8988T (cell line): ENCODE measurements at regions not wholly inside any gene's neighbourhood (a gene's known extent, or its start where the extent isn't known, plus 50 kb on each side); places are given as distances from the start of the nearest gene placed in this dataset.
"Not testable (repeated sequence)": the region's sequence is repeated elsewhere in the genome, so short reads cannot be mapped to it uniquely, and the experiment has no call there.

ENCODE experiments used
- DNase-seq: peaks from one replicate; pipeline ENCODE4 v3.0.0; 2011

DNA sequence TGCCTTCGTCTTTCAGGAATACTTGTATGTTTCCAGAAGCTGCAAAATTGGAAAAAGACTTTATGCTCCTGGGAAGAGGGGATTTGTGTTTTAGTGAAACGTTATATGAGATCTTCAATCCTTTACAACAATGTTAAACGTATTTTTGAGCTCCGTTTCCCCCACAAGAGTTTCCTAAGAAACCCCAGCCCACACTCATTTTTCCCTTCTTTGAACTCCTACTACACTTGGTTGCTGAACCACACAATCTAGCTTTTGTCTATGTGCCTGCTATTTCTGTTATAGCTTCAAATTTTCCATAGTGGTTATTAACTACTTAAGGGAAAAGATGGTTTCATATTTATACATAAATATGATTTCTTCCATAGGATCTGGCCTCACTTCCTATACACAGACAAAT lies 238.6 kb upstream of the ACTBL2 start:
- DNase-seq, result no peak

DNA sequence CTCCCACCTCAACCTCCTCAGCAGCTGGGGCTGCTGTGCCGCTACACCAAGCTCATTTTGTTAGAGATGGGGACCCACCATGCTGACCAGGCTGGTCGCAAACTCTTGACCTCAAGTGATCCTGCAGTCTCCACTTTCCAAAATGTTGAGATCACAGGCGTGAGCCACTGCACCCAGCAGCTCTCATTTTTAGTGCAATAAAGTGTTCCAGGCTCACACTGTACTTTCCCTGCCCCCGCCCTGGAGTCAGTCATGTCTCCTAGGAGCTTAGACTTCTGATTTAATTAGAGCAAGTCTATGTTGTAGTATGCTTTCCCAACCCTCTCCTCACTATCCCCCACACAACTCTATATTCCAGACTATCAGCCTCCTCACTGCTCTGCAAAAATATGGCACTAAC lies 238.0 kb upstream of the ACTBL2 start:
- no peak for DNase-seq

DNA sequence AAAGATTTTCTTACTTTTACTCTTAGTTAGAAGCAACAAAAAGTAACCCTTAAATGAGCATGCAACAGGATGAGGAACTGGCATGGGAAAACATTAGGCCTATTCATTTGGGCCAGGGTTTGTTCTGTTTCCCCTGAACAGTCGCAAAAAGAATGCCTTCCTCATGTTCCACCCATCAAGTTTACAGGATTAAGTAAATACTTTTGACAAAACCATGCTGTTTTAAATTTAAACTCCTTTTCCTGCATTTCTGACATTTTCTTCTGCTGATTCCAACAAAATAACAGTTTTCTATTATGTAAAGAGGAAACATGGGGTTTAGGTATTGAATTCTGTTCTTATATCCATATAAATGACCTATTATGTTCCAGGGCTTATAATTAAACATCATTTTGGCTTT lies 236.6 kb upstream of the ACTBL2 start:
- no peak for DNase-seq

DNA sequence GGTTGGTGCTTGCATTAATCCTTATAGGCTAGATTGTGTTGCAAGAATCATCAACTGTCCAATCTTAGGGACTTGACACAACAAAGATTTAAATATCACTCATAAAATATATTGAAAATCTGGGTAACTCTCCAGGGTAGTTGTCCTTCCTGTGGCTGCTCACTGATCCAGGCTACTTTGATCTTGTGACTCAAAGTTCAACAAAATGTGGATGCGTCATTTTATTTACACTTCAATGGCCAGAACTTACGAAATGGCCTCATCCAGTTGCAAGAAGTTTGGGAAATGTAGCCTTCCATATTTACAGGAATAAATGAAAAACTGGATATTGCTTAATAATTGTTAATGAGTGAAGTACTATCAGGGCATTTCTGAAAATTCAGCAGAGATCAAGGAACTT lies 235.5 kb upstream of the ACTBL2 start:
- no peak for DNase-seq

DNA sequence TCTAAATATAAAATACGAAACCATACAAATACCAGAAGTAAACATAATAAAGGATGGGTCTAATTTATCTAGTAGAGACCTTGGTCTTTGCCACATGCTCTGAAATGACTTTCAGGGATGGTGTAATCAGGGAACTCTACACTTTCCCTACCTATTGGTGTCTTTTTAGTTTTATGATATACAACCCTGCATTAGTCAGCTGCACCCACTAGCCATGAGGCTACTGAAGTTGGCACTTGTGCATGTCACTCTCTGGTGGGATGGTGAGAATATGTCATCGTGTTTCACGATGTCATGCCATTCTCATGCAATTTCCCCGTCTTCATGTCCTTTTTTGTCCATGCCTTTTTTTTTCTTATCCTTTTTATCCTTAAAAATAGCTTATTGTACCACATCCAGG lies 234.9 kb upstream of the ACTBL2 start:
- DNase-seq, result no peak

DNA sequence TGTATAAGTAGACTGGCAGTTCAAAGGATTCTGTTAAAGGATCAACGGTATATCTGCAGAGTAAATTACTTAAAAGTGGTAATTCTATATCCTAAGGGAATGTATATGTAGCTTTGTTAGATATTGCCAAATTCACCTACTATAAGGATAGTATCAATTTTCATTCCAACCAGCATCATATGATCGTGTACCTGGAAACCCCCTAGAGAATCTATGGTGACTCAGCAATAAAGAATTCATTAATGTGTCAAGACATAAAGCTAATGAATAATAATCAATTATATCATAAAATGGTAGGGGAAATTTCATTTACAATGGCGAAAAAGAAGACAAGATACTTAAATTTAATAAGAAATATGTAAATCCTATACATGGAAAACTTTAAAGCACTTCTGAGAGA lies 234.1 kb upstream of the ACTBL2 start:
- DNase-seq, result no peak

DNA sequence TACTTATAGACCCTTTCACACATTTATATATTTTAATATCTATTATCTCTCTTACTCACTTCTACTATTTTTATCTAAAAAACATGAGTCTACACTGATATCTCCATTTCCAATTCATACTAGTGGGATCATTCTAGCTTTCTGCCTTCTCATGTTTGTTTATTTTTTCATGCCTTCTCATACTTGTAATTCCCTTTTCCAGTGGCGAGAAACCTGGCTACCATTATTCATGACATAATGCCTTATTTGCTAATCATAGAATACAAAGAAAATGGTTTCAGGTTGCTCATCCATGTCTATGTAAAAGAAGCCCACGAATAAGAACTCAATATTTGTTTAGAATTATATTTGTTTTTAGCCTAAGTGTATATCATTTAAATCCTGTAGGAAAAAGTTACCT lies 232.7 kb upstream of the ACTBL2 start:
- DNase-seq, result no peak

DNA sequence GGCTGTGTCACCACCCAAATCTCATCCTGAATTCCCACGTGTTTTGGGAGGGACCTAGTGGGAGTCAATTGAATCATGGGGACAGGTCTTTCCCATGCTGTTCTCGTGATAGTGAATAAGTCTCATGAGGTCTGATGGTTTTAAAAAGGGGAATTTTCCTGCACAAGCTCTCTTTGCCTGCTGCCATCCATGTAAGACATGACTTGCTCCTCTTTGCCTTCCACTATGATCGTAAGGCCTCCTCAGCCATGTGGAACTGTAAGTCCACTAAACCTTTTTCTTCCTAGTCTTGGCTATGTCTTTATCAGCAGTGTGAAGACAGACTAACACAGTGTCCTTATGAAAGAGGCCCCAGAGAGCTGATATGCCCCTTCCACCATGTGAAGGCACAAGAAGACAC lies 230.9 kb upstream of the ACTBL2 start:
- not testable (repeated sequence) for DNase-seq

DNA sequence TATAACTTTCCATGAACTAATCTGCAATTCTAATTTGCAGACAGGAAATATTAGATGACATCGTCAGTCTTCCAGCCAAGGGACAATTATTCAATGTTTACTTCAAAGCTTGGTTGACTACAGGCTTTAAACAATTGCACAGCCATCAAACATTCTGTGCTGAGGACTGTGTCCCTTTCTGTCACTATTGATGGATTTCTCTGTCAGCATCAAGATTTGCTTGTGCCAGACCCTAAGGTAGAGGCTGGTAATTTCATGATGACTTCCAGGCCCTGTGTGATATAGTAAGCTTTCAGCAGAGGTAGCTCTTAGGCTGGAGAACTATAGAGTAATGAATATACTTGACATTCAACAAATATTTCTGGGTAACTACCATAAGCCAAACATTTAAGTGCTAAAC lies 229.3 kb upstream of the ACTBL2 start:
- no peak for DNase-seq

DNA sequence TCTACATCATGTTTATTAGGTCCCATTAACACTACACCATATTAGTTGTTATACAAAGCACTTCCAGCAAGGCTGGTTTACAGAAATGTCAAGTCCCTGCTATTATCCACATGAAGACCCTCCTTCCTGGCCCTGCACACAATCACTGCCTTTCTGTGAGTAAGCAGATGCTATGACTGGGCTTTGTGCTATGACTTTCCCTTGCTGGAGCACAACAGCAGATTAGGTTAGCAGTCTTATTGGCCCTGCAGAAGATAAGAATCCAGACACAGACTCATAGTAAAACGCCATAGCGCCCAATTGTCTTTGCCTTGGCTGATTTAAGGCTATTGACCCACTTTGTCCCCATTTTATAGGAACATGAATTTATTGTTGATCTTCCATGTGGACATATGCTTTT lies 228.9 kb upstream of the ACTBL2 start:
- no peak for DNase-seq

DNA sequence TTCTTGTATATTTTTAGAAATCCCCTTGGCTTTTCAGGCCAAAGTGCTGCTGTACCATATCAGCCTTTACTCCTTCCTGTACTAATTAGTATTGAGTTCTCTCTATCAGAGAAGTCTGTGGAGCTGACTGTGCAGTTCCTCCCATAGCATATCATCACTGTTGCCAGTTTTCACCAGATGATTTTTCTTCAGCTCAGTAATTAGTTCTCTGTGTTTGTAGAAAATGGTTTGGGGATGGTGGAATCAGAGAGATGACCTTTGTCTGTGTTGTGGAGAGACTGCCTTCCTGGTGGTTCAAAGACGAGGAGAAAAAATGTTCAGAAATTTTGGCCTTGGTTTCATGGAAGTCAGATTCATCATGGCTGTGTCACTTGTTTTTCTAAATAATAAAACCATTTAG lies 227.5 kb upstream of the ACTBL2 start:
- DNase-seq, result no peak

DNA sequence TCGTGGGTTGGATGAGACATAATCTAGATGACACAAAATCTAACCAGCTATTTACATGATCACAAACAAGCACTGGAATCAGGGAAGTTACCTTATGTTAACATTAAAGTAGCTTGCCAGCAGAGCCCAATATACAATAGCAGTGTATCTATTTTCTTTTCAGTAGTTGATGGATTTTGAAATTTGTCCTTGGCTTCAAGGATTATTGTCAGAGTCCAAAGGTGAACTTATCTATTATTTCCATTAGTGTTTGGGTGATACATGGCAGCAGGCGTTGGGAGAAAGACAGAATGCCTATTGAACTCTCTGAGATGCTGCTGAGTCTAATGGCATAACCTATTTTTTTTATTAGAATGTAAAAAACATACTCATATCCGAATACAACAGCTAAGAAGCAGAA lies 223.2 kb upstream of the ACTBL2 start:
- DNase-seq, result no peak

DNA sequence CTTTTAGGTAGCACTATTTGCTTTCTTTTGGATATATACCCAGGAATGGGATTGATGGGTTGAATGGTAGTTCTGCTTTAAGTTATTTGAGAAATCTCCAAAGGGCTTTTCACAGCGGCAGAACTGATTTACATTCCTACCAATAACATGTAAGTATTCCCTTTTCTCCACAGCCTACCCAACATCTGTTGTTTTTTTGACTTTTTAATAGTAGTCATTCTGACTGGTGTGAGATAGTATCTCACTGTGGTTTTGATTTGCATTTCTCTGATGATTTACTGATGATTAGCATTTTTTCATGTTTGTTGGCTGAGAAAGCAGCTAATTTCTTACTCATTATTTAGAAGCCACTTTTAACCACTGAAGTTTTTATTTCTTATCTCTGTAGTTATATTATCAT lies 221.1 kb upstream of the ACTBL2 start:
- no peak for DNase-seq

DNA sequence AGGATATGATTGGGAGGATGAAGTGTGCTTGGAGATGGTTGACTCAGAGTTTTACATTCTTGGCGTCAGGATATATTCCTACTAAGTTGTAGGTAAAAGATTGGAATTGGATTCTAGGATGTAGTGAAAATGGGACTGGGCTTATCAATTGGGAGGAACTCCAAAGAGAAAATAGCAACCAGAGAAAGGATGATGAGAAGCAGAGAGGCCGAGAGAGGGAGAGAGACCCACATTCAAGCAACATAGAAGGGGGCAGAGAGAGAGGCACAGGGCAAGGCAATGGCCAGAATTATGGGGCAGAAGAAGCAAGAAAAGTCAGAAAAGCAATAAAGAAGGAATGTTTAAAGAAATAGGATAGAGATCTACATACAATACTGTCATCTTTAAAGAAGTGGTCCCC lies 217.9 kb upstream of the ACTBL2 start:
- no peak for DNase-seq

DNA sequence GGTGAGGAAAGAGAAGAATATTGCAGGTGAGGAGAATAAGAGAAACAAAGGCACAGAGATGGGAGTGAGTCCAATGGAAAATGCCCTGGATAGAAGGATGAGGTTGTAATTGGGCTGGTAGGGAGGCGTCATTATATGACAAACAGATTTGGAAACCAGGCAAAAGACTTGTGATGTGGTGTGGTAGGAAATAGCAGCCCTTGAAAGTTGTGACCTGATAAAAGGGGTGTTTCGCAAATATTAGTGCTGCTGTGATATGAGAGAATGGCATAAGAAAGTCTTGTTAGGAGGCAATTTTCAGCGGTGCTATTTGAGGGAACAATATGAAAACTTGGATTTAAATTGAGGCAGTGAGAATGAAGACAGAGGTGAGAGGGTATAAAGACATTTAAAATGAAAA lies 217.5 kb upstream of the ACTBL2 start:
- no peak for DNase-seq

DNA sequence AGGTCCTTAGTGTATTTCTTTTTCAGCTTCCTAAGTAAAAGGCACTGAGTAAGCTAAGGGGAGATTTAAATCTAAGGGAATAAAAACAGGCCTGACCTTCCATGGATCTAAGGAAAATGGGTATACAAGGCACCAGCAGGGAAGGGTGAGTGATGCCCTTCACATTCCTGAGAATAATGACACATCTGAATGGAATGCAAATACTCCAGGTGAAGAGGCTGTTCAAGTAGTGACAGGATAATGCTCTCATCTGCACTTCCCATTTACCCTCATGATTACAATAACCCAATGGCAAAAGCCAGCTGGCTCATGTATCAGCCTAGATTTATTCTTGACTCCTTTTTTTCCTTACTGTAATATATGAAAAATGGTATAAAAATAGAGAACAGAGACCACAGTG lies 216.2 kb upstream of the ACTBL2 start:
- DNase-seq, result no peak

DNA sequence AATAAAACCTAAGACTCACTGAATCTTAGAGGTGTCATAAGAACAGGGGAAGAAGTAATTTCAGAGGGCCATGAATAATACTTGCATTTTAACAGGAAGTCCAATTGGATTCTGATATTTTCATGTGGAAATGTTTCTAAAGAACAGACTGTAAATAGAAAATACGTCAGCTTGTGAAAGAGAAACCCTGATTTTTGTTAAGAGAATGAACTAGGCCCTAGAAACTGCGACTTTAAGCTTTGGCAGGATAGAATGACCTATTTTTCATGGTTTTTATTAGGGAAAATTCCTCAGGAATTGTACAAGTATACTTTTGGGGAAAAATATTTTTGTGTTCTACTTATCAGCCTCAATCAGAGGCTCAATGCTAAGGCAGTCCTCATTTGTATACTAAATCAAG lies 215.5 kb upstream of the ACTBL2 start:
- no peak for DNase-seq

DNA sequence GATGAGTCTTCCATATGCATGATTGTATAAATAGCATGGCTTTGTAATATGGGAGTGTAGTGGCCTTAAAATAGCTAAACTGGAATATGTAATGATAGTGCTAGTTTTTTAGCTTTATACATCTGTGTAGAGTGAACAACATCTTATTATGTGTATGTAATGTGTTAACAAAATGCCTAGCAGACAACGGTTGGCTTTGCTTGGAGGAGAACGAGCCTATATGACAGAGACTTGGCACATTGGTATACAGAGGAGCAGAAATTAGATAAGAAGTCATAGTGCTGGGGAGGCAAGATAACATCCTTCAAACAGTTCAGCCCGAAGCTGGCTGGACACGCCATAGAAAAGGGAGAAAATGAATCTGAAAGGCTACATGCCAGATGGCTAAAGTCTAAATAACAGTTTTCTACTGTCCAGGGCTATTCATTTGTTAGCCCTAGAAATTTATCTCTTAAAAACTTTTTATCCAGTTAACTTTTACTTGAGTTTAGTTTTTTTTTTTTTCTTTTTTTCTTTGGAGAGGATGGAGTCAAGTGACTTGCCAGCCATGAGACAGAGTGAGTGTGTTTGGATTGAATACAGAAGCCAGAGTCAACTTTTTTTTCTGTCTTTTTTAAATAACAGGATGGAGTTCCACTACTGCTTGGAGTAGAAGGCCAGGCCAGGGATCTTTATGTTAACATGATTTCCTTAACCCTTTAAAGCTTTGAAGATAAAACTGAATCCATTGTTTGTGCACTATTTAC lies 214.4 kb upstream of the ACTBL2 start:
- DNase-seq, result no peak

DNA sequence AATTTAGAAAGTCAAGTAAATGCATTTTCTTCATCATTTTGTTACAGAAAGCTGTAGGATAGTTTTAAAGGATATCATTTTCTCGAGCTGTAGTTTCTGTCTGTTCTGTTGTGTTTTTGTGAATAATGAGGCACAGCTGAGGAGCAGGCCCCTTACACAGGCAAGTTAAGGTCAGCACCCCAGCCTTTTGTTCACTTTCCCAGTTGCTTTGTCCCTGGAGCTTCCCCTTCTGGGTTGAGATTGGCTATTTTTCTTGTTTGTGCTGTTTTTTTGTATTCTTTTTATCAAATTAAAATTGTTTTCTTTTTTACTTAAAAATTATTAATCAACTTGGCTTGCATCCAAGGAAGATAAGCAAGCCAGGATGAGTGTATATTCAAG lies 213.8 kb upstream of the ACTBL2 start:
- no peak for DNase-seq

DNA sequence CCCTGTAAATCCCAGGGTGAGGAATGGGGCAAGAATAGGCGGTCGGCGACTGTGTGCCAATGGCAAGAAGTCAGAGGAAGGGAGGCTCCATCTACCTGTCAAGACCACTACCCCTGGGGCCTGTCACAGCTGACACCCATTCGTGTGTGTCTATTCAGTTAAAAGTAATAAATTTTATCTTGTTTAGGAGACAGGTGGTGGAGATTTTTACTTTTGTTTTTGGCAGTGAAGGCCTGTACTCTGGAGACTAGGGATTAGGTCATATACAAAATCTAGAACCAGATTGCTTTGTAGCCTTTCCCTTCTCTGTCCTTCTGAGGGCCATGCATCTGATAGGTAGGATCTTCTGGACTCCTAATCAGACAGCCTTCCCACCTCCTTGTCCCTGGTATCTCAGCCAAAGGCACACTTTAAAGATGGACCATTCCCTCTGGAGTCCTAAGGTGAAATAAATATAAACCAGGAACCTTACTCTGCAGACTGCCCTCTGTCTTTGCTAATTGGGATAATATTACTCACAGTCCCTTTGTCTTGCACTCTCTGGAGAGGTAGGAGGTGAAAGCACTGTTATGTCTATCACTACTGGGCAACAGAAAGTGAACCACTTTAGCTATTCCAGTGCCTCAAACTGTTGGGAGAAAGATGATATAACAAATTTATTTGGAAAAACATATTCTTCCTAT lies 213.2 kb upstream of the ACTBL2 start:
- no peak for DNase-seq

DNA sequence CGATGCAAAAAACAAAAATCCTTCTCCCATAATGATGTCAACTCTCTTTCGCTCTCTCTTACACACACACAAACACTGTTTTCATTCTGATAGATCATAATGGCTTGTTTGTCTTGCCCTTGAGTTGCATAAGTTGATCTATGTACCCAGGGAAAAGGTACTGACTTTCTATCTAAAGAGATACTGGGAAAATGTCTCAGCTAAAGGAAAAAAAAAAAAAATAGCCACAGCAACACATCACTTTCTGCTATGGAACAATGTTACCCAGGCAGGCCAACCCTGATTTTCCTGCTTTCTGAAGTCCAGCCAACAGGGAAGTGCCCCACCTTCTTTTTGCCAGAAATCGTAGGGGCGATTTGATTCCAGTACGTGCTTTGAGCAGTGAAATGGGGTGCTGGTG lies 212.6 kb upstream of the ACTBL2 start:
- DNase-seq, result no peak

DNA sequence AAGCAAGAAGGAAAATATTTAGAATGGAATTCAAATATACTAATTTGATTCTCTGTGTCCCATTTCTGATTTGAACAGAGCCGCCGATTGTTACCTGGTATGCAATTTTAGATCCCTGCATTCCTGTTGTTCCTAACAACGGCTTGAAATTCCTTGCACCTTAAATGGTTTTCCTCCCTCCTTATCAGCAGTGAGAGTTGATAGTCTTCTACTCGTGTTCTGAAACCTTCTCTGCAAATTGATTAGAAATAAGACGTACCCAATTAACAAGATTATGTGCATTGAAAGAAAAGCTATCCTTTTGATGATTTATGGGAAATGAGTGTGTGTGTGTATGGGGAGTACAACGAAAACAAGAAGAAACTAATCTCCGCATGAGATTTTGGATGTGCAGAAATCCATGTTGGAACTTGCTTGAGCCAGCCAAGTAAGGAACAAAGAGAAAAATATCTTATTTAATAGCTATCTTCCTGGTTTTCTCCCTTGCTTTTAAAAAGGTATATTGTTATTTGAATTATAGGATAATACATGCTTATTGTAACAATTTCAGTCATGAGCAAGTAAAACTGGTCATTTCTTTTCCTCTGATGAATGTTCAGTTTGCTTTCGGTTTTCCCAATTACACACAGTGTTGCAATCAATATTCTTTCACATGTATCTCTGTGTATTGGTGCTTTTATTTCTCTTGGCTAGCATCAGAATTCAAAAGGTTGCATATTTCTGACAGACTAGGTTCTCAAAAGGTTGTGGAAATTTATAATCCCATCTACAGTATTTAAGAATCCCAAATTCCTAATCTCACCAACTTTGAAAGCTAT lies 211.1 kb upstream of the ACTBL2 start:
- no peak for DNase-seq

DNA sequence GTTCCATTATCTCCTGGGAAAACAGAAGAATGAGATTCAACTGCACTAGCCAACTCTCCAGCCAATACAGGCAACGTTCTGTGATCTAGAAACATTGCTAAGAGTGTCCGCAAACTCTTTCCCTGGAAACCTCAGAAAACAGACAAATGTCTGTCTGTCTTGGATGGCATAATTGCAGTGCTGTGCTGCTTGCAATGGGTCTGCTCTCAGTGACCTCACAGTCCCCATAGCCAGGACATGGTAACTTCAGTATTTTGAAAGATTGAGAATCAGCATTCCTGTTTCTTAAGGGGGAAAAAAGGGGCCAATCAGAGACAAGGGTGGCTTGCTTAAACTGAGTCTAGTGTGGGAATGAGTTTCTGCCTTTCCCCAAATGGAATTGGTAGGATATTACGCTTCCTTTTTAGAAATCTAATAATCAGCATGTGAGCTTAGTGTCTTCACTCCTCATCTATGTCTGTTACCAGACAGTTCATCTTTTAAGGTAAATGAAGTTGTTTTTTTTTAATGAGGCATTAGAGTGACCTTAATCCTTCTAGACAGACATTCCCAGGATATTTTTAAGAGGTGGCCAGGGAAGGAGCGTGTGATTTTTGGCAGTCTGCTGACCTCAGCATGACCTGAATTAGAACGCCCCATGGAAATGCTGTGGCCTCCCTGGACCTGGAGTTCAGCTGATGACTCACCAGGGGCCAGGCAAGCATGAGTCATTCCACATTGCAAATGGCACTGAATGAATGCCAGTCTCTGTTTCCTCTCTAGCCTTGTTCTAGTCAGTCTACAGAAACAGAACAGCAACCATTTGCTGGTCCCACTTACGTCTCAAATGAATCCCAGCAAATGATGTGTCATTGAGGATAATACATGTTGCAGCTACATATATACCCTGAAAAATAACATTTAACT lies 210.2 kb upstream of the ACTBL2 start:
- DNase-seq, result peak; percentile 21
